Aorta (tissue), 5 donors: ENCODE measurements at regions not wholly inside any gene's neighbourhood (a gene's known extent, or its start where the extent isn't known, plus 50 kb on each side); places are given as distances from the start of the nearest gene placed in this dataset.
"Not testable (repeated sequence)": the region's sequence is repeated elsewhere in the genome, so short reads cannot be mapped to it uniquely, and the experiment has no call there.

Source experiments
- ATAC-seq: fragments of 200-7000 bp; cut with Tn5 transposase; one replicate; pipeline ENCODE4 v1.9.1; 2022; ENCODE audit warnings: moderate library complexity; ENCODE audit not compliant: low FRiP score
- DNase-seq, 2 donors: peaks; one replicate each; pipeline ENCODE4 v3.0.0-alpha.2; 2020
- H3K27ac ChIP-seq, 2 donors: one replicate each; pipeline ENCODE4 v1.5.1; 2013; ENCODE audit warnings: low read length in 2 of 2, mild to moderate bottlenecking in 2 of 2, moderate library complexity in 2 of 2, control low read depth in 1 of 2, inconsistent platforms in 1 of 2, low read depth in 1 of 2
- H3K27me3 ChIP-seq, 2 donors: one replicate each; pipeline ENCODE4 v1.6.1; 2013; ENCODE audit warnings: control low read depth in 1 of 2, low read length in 1 of 2, mild to moderate bottlenecking in 1 of 2, moderate library complexity in 1 of 2; ENCODE audit not compliant: insufficient read depth in 2 of 2, control insufficient read depth in 1 of 2
- H3K36me3 ChIP-seq, 2 donors: one replicate each; pipeline ENCODE4 v1.6.1; 2013; ENCODE audit warnings: control low read depth in 1 of 2, low read length in 1 of 2, mild to moderate bottlenecking in 1 of 2; ENCODE audit not compliant: insufficient read depth in 2 of 2, control insufficient read depth in 1 of 2
- H3K4me1 ChIP-seq, 2 donors: one replicate each; pipeline ENCODE4 v1.6.1; 2013; ENCODE audit warnings: low read length in 2 of 2, control low read depth in 1 of 2, mild to moderate bottlenecking in 1 of 2, moderate library complexity in 1 of 2; ENCODE audit not compliant: insufficient read depth in 2 of 2, control insufficient read depth in 1 of 2
- H3K4me3 ChIP-seq, 2 donors: one replicate each; pipeline ENCODE4 v1.5.1; 2013; ENCODE audit warnings: low read length in 2 of 2, control low read depth in 1 of 2, mild to moderate bottlenecking in 1 of 2
- H3K9me3 ChIP-seq: one replicate; pipeline ENCODE4 v1.6.1; 2013; ENCODE audit warnings: mild to moderate bottlenecking, low read length; ENCODE audit not compliant: control insufficient read depth
- WGBS, 2 donors: extraction: QIAGEN DNeasy Blood & Tissue Kit; methylation state at CpG; one replicate each; pipeline ENCODE4 v1.1.7; 2013; 5-methylcytosine and 5-hydroxymethylcytosine counted together
- intact Hi-C, 2 donors: fragments of 100-400 bp; cut with DNase I; formaldehyde crosslinking; loops; one replicate each; pipeline versions ENCODE4 v1.14.2 to v1.15.0; 2022
- donor health status: healthy with polysubstance abuse.
- donor health status: Bipolar disorder and iron deficiency.
- donor health status: DM: no; HTN: no; CAD: no.
- donor health status: DM: no; HTN: no; CAD: no.
- donor health status: DM: yes; HTN: yes; CAD: no.

- H3K27me3 ChIP-seq, DNase-seq, H3K9me3 ChIP-seq, H3K4me1 ChIP-seq, H3K27ac ChIP-seq, H3K36me3 ChIP-seq, ATAC-seq, intact Hi-C loops, H3K4me3 ChIP-seq: not testable (repeated sequence)
- WGBS, 2 donors: 87 to 92% methylated on average over 3 of the region's 3 CpGs
Observed at GRCh38 chr7:82595795-82596194, 152.2 kb upstream of the CACNA2D1 start.

DNA sequence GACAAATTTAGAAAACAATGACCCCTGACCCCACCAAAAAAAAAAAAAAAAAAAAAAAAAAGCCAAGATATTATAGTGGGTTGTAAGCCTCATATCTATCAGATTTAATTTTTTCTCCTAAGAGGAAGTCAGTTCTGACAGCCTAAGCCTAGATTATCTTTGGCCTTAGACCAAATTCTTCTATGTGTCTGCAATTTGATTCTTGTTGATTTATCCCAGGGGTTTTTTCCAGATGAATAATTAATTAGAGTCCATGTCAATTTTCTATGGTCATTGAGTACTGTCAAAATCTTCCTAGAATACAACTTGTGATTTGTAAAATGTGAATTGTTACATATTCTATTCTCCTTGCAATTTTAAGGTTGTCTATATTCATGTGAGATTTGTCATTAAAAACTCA lies 151.6 kb upstream of the CACNA2D1 start:
- intact Hi-C loops: no loop called here
- H3K36me3 ChIP-seq: no peaks in the 10 kb centered on the region
- H3K27ac ChIP-seq: no peak overlapping the region
- H3K4me3 ChIP-seq: no peak overlapping the region
- no peaks in the 10 kb centered on the region for H3K4me1 ChIP-seq
- H3K9me3 ChIP-seq: no peaks in the 10 kb centered on the region
- no peaks in the 10 kb centered on the region for H3K27me3 ChIP-seq
- DNase-seq (no peak), ATAC-seq (no peak)

DNA sequence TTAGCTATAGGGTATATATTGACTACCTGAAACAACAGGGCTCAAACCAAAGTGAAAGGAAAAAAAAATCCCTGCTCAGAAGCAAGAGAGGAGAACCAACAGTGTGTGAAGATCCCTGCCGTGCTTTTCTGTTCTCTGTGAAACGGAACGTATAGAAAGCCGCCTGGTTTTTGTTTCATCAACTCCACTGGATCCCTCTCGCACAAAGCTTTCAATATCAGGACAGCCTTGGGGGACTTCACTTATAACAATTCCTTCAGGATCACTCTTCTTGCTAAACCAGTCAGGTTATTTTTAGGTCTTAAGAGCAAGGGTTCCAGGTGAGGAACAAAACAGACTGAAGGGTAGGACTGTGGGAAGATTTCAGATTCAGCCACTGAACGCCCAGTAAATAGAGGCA lies 151.1 kb upstream of the CACNA2D1 start:
- DNase-seq (no peak), ATAC-seq (no peak)
- H3K9me3 ChIP-seq: no peaks in the 10 kb centered on the region
- no peaks in the 10 kb centered on the region for H3K4me1 ChIP-seq
- no peak overlapping the region for H3K27ac ChIP-seq
- no peak overlapping the region for H3K4me3 ChIP-seq
- 54 to 66% methylated on average over 6 of the region's 6 CpGs for WGBS, 2 donors
- no peaks in the 10 kb centered on the region for H3K36me3 ChIP-seq
- intact Hi-C loops: no loop called here
- no peaks in the 10 kb centered on the region for H3K27me3 ChIP-seq

DNA sequence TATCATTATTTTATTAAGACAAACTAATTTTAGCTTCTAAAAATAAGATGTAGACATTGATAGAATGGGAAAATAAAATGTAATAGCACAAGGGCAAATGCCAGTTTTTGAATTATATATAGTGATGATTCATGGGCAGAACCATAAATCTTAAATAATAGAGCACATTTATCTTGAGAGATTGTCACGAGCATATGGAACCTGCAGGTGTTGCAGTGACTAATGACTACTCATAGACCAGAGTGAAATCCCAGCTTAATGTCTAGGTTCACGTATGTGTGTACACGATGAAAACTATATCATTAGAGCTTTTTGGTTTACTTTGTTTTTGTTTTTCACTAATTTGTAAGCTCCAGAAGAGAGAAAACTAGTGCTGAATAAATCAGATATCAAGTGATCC lies 150.2 kb upstream of the CACNA2D1 start:
- Histone ChIP-seq H3K36me3 (no peaks in the 10 kb centered on the region), H3K4me1 (no peaks in the 10 kb centered on the region), H3K4me3 (no peak overlapping the region), H3K9me3 (no peaks in the 10 kb centered on the region), H3K27me3 (no peaks in the 10 kb centered on the region), H3K27ac (no peak overlapping the region)
- DNase-seq (no peak), ATAC-seq (no peak)
- intact Hi-C loops: no loop called here
- 67 to 84% methylated on average over 3 of the region's 3 CpGs for WGBS, 2 donors

DNA sequence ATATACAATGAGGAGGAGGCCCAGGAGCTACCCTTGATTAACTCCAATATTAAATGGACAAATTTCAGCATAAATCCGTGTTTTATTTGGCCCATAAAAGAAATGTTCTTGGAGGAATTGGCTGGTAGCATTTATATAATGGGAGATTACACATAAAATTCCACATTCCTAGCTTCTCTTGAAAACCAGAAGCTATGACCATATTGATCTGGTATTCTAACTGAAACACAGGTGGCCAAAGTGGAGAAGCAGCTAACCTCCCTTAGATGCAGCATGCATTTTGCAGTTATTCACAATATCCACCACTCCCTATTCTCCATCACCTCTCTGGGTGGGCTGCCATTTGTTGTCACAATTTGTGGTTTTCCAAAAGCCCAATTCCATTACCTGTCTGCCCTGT lies 148.8 kb upstream of the CACNA2D1 start:
- no peak for DNase-seq
- WGBS, 2 donors: 81 to 89% methylated on average over 1 of the region's 1 CpG
- H3K9me3 ChIP-seq: no peaks in the 10 kb centered on the region
- H3K4me1 ChIP-seq: no peaks in the 10 kb centered on the region
- H3K4me3 ChIP-seq: no peak overlapping the region
- ATAC-seq: no peak
- no peak overlapping the region for H3K27ac ChIP-seq
- no peaks in the 10 kb centered on the region for H3K27me3 ChIP-seq
- H3K36me3 ChIP-seq: no peaks in the 10 kb centered on the region
- intact Hi-C loops: no loop called here

GRCh38 chr7:82579047-82579446 lies 135.5 kb upstream of the CACNA2D1 start:
- H3K4me1 ChIP-seq: no peaks in the 10 kb centered on the region
- 65 to 68% methylated on average over 3 of the region's 3 CpGs for WGBS, 2 donors
- no peak for ATAC-seq
- DNase-seq: no peak
- H3K9me3 ChIP-seq: no peaks in the 10 kb centered on the region
- H3K27ac ChIP-seq: no peak overlapping the region
- no peak overlapping the region for H3K4me3 ChIP-seq
- no peaks in the 10 kb centered on the region for H3K36me3 ChIP-seq
- no peaks in the 10 kb centered on the region for H3K27me3 ChIP-seq
- intact Hi-C loops: loop anchor here in 1 of 2 donors (10.0 kb wide), 2 partner anchors 344 to 1094 kb away; no protein-coding TSS in a partner anchor

GRCh38 chr7:82578430-82578829 lies 134.9 kb upstream of the CACNA2D1 start:
- WGBS, 2 donors: 3% methylated on average over 1 of the region's 1 CpG
- Histone ChIP-seq H3K36me3 (no peaks in the 10 kb centered on the region), H3K4me1 (no peaks in the 10 kb centered on the region), H3K9me3 (no peaks in the 10 kb centered on the region), H3K27ac (no peak overlapping the region), H3K4me3 (no peak overlapping the region), H3K27me3 (no peaks in the 10 kb centered on the region)
- DNase-seq (no peak), ATAC-seq (no peak)
- intact Hi-C loops: loop anchor here in 1 of 2 donors (10.0 kb wide), 2 partner anchors 344 to 1094 kb away; no protein-coding TSS in a partner anchor

DNA sequence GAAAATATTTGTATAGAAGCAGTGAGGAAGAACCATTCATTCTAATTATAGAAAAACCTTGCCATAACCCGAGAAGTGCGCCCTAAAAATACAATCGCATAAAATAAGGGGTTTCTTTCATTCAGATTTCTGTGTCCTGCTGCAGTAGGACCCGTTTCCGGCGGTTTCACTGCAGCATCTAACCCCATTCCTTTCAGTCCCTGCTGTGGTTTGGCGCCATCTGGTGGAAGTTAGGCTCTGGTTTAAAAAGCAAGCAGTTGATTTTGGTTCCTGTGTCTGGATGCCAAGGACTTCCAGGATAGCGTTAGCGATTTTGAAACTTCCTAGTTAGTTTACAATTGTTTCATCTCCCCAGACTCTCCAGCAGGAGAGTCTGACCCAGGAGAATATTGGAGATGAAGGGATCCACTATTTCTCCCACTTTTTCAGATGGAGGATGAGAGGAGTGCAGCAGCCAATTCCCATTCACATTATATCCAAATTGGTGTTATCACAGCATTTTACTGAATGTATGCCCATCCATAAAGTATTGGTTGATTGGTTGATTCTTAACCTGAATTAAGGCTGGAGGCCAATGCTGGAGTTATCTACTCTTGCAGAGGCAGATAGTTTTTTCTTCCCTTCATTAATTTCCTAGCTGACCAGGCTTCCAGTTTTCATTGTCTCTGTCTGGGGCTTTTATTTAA lies 128.8 kb upstream of the CACNA2D1 start:
- Histone ChIP-seq H3K9me3 (no peaks in the 10 kb centered on the region), H3K27ac (no peak overlapping the region), H3K4me3 (no peak overlapping the region), H3K4me1 (no peaks in the 10 kb centered on the region), H3K36me3 (no peaks in the 10 kb centered on the region), H3K27me3 (no peaks in the 10 kb centered on the region)
- peak; percentile 86 for ATAC-seq
- DNase-seq: peak; percentile 88 to 92
- 0 to 2% methylated on average over 9 of the region's 9 CpGs for WGBS, 2 donors
- intact Hi-C loops: loop anchor here (2.0 to 10.0 kb wide), 5 partner anchors 335 to 1088 kb away; no protein-coding TSS in a partner anchor

GRCh38 chr7:82571047-82571446 lies 127.5 kb upstream of the CACNA2D1 start:
- H3K27ac ChIP-seq, H3K9me3 ChIP-seq, H3K36me3 ChIP-seq, ATAC-seq, DNase-seq, H3K4me1 ChIP-seq, H3K4me3 ChIP-seq, H3K27me3 ChIP-seq: not testable (repeated sequence)
- WGBS, 2 donors: 82 to 83% methylated on average over 4 of the region's 4 CpGs
- intact Hi-C loops: loop anchor here (5.0 to 10.0 kb wide), 4 partner anchors 334 to 1086 kb away; no protein-coding TSS in a partner anchor
